Ascending aorta (tissue), 2 donors: ENCODE measurements at regions not wholly inside any gene's neighbourhood (a gene's known extent, or its start where the extent isn't known, plus 50 kb on each side); places are given as distances from the start of the nearest gene placed in this dataset.
"Not testable (repeated sequence)": the region's sequence is repeated elsewhere in the genome, so short reads cannot be mapped to it uniquely, and the experiment has no call there.

ENCODE experiments used
- DNase-seq, 2 donors: peaks; one replicate each; pipeline ENCODE4 v3.0.0-alpha.2; 2019; ENCODE audit warnings: low spot score in 2 of 2
- H3K27ac ChIP-seq, 2 donors: fragments of 200-600 bp; sonication (generic); one replicate each; pipeline ENCODE4 v1.5.1; 2016 to 2017; ENCODE audit warnings: mild to moderate bottlenecking in 1 of 2
- H3K27me3 ChIP-seq: fragments of 200-600 bp; sonication (generic); one replicate; pipeline ENCODE4 v1.5.1; 2017
- H3K36me3 ChIP-seq, 2 donors: fragments of 200-600 bp; sonication (generic); one replicate each; pipeline ENCODE4 v1.5.1; 2016
- H3K4me1 ChIP-seq, 2 donors: fragments of 200-600 bp; sonication (generic); one replicate each; pipeline ENCODE4 v1.5.1; 2016 to 2017; ENCODE audit warnings: mild to moderate bottlenecking in 1 of 2
- H3K4me3 ChIP-seq, 2 donors: fragments of 200-600 bp; sonication (generic); one replicate each; pipeline ENCODE4 v1.5.1; 2016 to 2017; ENCODE audit warnings: mild to moderate bottlenecking in 1 of 2
- H3K9me3 ChIP-seq, 2 donors: fragments of 200-600 bp; sonication (generic); one replicate each; pipeline ENCODE4 v1.5.1; 2016
- CTCF ChIP-seq, 3 experiments: fragments of 200-600 bp in 2 of 3; fragments of 450-650 bp in 1 of 3; sonication (generic) in 2 of 3; IDR thresholded peaks; one replicate each; pipeline ENCODE4 v1.5.1; 2016 to 2019; ENCODE audit warnings: antibody characterized with exemption in 3 of 3, mild to moderate bottlenecking in 1 of 3, moderate library complexity in 1 of 3
- intact Hi-C: fragments of 100-400 bp; cut with DNase I; formaldehyde crosslinking; loops from one replicate; pipeline ENCODE4 v1.15.1; 2023

GRCh38 chr7:152505606-152506005, 69.8 kb upstream of the KMT2C start:
- H3K4me3 ChIP-seq = no peak overlapping the region
- no peaks in the 10 kb centered on the region for H3K4me1 ChIP-seq
- intact Hi-C loops = no loop called here
- no peaks in the 10 kb centered on the region for H3K36me3 ChIP-seq
- no peak overlapping the region for H3K27ac ChIP-seq
- H3K27me3 ChIP-seq = no peaks in the 10 kb centered on the region
- no peak for TF ChIP-seq CTCF (IDR thresholded peaks at IDR 0.05)
- DNase-seq = no peak
- H3K9me3 ChIP-seq = no peaks in the 10 kb centered on the region

GRCh38 chr7:152504816-152505215, 69.0 kb upstream of the KMT2C start:
- Histone ChIP-seq H3K27ac (no peak overlapping the region), H3K9me3 (no peaks in the 10 kb centered on the region), H3K27me3 (no peaks in the 10 kb centered on the region), H3K4me1 (no peaks in the 10 kb centered on the region), H3K4me3 (no peak overlapping the region), H3K36me3 (no peaks in the 10 kb centered on the region)
- intact Hi-C loops = no loop called here
- DNase-seq = no peak
- TF ChIP-seq CTCF (IDR thresholded peaks at IDR 0.05) = no peak

GRCh38 chr7:152504367-152504766, 68.6 kb upstream of the KMT2C start:
- TF ChIP-seq CTCF (IDR thresholded peaks at IDR 0.05) = no peak
- Histone ChIP-seq H3K27me3 (no peaks in the 10 kb centered on the region), H3K9me3 (no peaks in the 10 kb centered on the region), H3K27ac (no peak overlapping the region), H3K36me3 (no peaks in the 10 kb centered on the region), H3K4me3 (no peak overlapping the region), H3K4me1 (no peaks in the 10 kb centered on the region)
- no peak for DNase-seq
- intact Hi-C loops = no loop called here

GRCh38 chr7:152502813-152503790, 67.3 kb upstream of the KMT2C start:
- intact Hi-C loops = no loop called here
- H3K27me3 ChIP-seq = no peaks in the 10 kb centered on the region
- no peak for TF ChIP-seq CTCF (IDR thresholded peaks at IDR 0.05)
- no peak for DNase-seq
- H3K36me3 ChIP-seq = no peaks in the 10 kb centered on the region
- H3K4me1 ChIP-seq = no peaks in the 10 kb centered on the region
- no peak overlapping the region for H3K4me3 ChIP-seq
- H3K9me3 ChIP-seq = no peaks in the 10 kb centered on the region
- H3K27ac ChIP-seq = no peak overlapping the region

- no peaks in the 10 kb centered on the region for H3K4me1 ChIP-seq
- H3K27me3 ChIP-seq = no peaks in the 10 kb centered on the region
- intact Hi-C loops = no loop called here
- H3K27ac ChIP-seq = no peak overlapping the region
- H3K36me3 ChIP-seq = no peaks in the 10 kb centered on the region
- no peak overlapping the region for H3K4me3 ChIP-seq
- no peak for DNase-seq
- TF ChIP-seq CTCF (IDR thresholded peaks at IDR 0.05) = no peak
- H3K9me3 ChIP-seq = no peaks in the 10 kb centered on the region
Measured at GRCh38 chr7:152501506-152501905, 65.7 kb upstream of the KMT2C start.

- intact Hi-C loops, H3K27ac ChIP-seq, H3K27me3 ChIP-seq, DNase-seq, H3K4me1 ChIP-seq, H3K36me3 ChIP-seq, H3K4me3 ChIP-seq, H3K9me3 ChIP-seq: not testable (repeated sequence)
Measured at GRCh38 chr7:152499969-152500368, 64.2 kb upstream of the KMT2C start.
